SHP77 (cell line): ENCODE measurements at regions not wholly inside any gene's neighbourhood (a gene's known extent, or its start where the extent isn't known, plus 50 kb on each side); places are given as distances from the start of the nearest gene placed in this dataset.
"Not testable (repeated sequence)": the region's sequence is repeated elsewhere in the genome, so short reads cannot be mapped to it uniquely, and the experiment has no call there.

Source experiments
- DNase-seq, 2 experiments: peaks; one replicate each; lab custom pipeline; 2025; lab: John Stamatoyannopoulos, UW

DNA sequence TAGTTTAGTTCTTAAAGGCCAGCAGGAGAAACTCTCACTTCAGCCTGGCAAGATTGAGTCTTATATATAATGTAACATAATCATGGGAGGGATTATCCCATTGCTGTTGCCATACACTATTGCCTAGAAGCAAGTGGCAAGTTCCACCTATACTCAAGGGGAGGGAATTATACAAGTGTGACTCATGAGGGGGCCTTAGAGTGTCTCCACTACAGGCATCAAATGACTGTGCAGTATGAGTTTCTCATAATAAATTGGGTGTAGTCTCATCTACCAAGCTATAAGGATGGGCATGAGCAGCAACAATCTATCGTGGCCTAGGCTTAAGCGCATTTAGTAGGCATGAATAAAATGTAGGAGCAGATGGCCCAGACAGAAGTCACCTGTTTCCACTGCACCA is 89.1 kb upstream of the C1GALT1C1 start:
- no peak for DNase-seq

DNA sequence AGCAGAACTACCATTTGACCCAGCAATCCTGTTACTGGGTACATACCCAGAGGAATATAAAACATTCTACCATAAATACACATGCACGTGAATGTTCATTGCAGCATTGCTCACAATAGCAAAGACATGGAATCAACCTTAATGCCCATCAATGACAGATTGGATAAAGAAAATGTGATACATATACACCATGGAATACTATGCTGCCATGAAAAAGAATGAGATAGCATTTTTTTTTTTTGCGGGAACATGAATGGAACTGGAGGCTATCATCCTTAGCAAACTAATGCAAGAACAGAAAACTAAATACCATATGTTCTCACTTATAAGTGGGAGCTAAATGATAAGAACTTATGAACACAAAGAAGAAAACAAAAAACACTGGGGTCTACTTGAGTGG is 72.5 kb upstream of the C1GALT1C1 start:
- not testable (repeated sequence) for DNase-seq

DNA sequence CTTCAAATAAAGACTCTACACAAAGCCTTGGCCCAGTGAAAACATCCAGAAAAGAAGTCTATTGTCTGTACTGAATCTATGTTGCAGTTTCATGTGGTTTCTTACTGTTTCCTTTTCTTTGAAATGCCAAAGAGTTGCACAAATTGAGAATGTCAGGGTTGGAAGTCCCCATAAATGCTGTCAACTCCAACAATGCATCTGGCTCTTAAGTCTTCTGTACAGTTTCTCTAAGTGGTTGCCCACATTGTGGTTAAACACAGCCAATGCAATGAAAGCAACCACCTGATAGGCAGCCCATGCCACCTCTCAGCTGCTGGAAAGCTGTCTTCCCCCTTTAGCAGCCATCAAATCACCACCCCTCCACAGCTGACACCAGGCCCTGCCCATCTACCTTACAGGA is 67.2 kb upstream of the C1GALT1C1 start:
- no peak for DNase-seq

DNA sequence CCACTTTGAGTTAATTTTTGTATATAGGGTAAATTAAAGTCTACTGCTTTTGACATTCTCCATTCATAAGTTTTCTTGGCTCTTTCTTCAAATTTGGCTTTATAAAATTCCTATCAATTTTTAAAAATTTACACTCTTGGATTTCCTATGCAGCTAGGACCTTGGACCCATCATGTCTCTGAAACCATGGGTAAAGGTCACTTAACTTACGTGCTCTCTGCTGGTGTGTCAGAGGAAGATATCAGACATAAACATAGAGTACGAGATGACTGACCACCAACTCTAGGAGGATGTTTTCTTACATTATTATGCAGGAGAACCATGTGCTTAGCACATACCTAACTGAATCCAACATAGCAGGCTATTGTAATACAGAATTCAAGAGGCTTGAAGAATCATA is 62.5 kb upstream of the C1GALT1C1 start:
- DNase-seq = no peak

DNA sequence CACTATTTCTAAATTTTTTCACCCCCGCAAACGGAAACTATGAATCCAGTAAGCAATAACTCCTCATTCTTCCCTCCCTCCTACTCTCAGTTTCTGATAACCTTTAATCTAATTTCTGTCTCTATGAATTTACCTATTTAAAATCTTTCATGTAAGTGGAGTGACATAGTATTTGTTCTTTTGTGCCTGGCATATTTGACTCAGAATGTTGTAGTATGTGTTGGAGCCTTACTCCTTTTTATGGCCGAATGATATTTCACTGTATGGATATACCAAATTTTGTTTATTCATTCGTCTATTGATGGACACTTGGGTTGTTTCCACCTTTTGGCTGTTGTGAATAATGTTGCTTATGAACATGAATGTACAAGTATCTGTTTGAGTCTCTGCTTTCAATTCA is 61.1 kb upstream of the C1GALT1C1 start:
- no peak for DNase-seq

DNA sequence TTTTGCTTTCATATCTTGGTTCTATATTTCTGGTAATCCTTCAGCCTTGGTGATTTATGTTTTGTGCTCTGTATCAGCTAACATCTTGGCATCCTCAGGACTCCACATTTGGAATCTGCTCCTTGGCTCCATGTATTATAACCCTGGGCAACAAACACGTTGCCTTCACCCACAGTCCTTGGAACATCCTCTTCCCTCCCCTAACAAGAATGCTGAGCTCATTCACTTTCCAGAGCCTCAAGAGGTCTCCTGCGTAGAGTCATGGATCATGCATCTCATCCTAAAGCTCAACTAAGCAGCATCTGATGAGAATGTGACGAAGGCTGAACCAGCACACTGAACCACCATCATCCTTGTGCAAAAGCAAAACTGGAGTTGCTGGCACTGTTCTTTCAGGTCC is 60.5 kb upstream of the C1GALT1C1 start:
- no peak for DNase-seq

DNA sequence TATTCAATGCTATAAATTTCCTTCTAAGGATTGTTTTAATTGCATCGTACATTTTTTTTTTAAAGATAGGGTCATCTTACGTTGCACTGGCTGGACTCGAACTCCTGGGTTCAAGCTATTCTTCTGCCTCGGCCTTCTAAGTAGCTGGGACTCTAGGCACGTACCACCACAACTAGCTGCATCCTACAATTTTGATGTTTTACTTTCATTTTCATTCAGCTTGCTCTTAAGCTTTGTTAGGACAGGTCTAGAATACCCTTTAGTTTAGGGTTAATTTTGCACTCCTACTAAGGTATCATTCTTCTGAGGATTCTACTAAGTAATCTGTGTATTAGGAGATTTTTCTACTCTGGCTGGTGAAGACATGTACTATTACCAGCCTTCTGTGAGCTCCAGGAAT is 50.2 kb upstream of the C1GALT1C1 start:
- DNase-seq = no peak
